SK-N-SH (cell line): ENCODE measurements at regions not wholly inside any gene's neighbourhood (a gene's known extent, or its start where the extent isn't known, plus 50 kb on each side); places are given as distances from the start of the nearest gene placed in this dataset.
A peak's percentile ranks its signal among the peaks of the same experiment; 100 is the strongest.

ENCODE experiments used
- CTCF ChIA-PET: fragments of 300-600, 350-600 bp; formaldehyde crosslinking; extraction: SDS; loops from one replicate; lab custom pipeline; 2021; lab: Yijun Ruan, JAX
- POLR2A ChIA-PET: fragments of 350-600 bp; sonication (Branson Sonifier 250); formaldehyde crosslinking; extraction: SDS; loops from one replicate; lab custom pipeline; 2020; ENCODE audit warnings: antibody characterized with exemption, inconsistent platforms; lab: Yijun Ruan, JAX
- DNase-seq: peaks from one replicate; pipeline ENCODE4 v3.0.0; 2012
- H2AFZ ChIP-seq: fragments of 200-600 bp; sonication (generic); 2 replicates; pipeline ENCODE4 v1.8.1; 2016; ENCODE audit warnings: antibody characterized with exemption, mild to moderate bottlenecking, low read depth
- H3F3A ChIP-seq: fragments of 200-600 bp; sonication (generic); replicated peaks from 2 replicates; pipeline ENCODE3; 2016; ENCODE audit warnings: antibody characterized with exemption, mild to moderate bottlenecking; ENCODE audit not compliant: insufficient read depth
- H3K27ac ChIP-seq, 2 experiments: fragments of 200-500 bp in 1 of 2; fragments of 200-600 bp in 1 of 2; sonication (Bioruptor generic) in 1 of 2; sonication (generic), shearing (Covaris generic) in 1 of 2; 2 replicates each; pipeline versions ENCODE4 v1.5.1 to v1.6.1; 2014 to 2016; ENCODE audit warnings: low read depth in 2 of 2, inconsistent platforms in 1 of 2, low read length in 1 of 2, mild to moderate bottlenecking in 1 of 2, mixed read lengths in 1 of 2
- H3K27me3 ChIP-seq: fragments of 200-600 bp; sonication (generic), shearing (Covaris generic); 2 replicates; pipeline ENCODE4 v1.6.1; 2016; ENCODE audit warnings: mixed run types; ENCODE audit not compliant: insufficient read depth
- H3K36me3 ChIP-seq, 2 experiments: fragments of 200-500 bp in 1 of 2; fragments of 200-600 bp in 1 of 2; sonication (Bioruptor generic) in 1 of 2; sonication (generic) in 1 of 2; replicated peaks in 1 of 2; 2 replicates each; pipeline versions ENCODE3 to v1.5.1; 2014 to 2016; ENCODE audit warnings: low read length in 1 of 2, mild to moderate bottlenecking in 1 of 2; ENCODE audit not compliant: insufficient read depth in 2 of 2, control insufficient read depth in 1 of 2
- H3K4me1 ChIP-seq, 2 experiments: fragments of 200-500 bp in 1 of 2; fragments of 200-600 bp in 1 of 2; sonication (Bioruptor generic) in 1 of 2; sonication (generic), shearing (Covaris generic) in 1 of 2; 2 replicates each; pipeline versions ENCODE4 v1.5.1 to v1.6.1; 2014 to 2016; ENCODE audit warnings: low read depth in 1 of 2, low read length in 1 of 2, mixed run types in 1 of 2; ENCODE audit not compliant: insufficient read depth in 2 of 2, control insufficient read depth in 1 of 2
- H3K4me2 ChIP-seq: fragments of 200-600 bp; sonication (generic), shearing (Covaris generic); 2 replicates; pipeline ENCODE4 v1.6.1; 2017; ENCODE audit warnings: mixed run types
- H3K4me3 ChIP-seq, 2 experiments: fragments of 200-500 bp in 1 of 2; fragments of 200-600 bp in 1 of 2; sonication (Bioruptor generic) in 1 of 2; sonication (generic), shearing (Covaris generic) in 1 of 2; 2 replicates each; pipeline versions ENCODE4 v1.5.1 to v1.8.1; 2014 to 2016; ENCODE audit warnings: low read depth in 2 of 2, inconsistent platforms in 1 of 2, low read length in 1 of 2, mild to moderate bottlenecking in 1 of 2, mixed read lengths in 1 of 2, moderate library complexity in 1 of 2
- H3K79me2 ChIP-seq: fragments of 200-600 bp; sonication (generic); 2 replicates; pipeline ENCODE4 v1.8.1; 2017; ENCODE audit warnings: mild to moderate bottlenecking; ENCODE audit not compliant: insufficient read depth
- H3K9ac ChIP-seq: fragments of 200-600 bp; sonication (generic); 2 replicates; pipeline ENCODE4 v1.6.1; 2017; ENCODE audit warnings: mixed run types
- H3K9me2 ChIP-seq: fragments of 200-600 bp; sonication (generic); 2 replicates; pipeline ENCODE4 v1.6.1; 2017; ENCODE audit warnings: mixed run types
- H3K9me3 ChIP-seq: fragments of 200-600 bp; sonication (generic); 2 replicates; pipeline ENCODE4 v1.6.1; 2017; ENCODE audit warnings: mixed run types, mild to moderate bottlenecking, moderate library complexity
- H4K20me1 ChIP-seq: fragments of 200-600 bp; sonication (generic); 2 replicates; pipeline ENCODE4 v1.6.1; 2017; ENCODE audit warnings: mild to moderate bottlenecking, mixed run types; ENCODE audit not compliant: insufficient read depth
- ELF1 ChIP-seq: IDR thresholded peaks from 2 replicates; pipeline ENCODE4 v1.4.0; 2012
- FOXM1 ChIP-seq: IDR thresholded peaks from 2 replicates; pipeline ENCODE4 v1.4.0; 2012; ENCODE audit warnings: low read depth, mild to moderate bottlenecking
- NRF1 ChIP-seq: IDR thresholded peaks from 2 replicates; pipeline ENCODE4 v1.6.1; 2012; ENCODE audit warnings: low read depth, mild to moderate bottlenecking, low read length
- POLR2AphosphoS5 ChIP-seq: IDR thresholded peaks from 2 replicates; pipeline ENCODE4 v1.6.1; 2012; ENCODE audit warnings: low read depth, low read length
- SIN3A ChIP-seq: IDR thresholded peaks from 2 replicates; pipeline ENCODE4 v1.6.1; 2012; ENCODE audit warnings: low read depth, mild to moderate bottlenecking, low read length, moderate library complexity, borderline replicate concordance
- TAF1 ChIP-seq: IDR thresholded peaks from 2 replicates; pipeline ENCODE4 v1.6.1; 2012; ENCODE audit warnings: low read depth, mild to moderate bottlenecking, low read length, moderate library complexity, borderline replicate concordance
- TCF12 ChIP-seq: IDR thresholded peaks from 2 replicates; pipeline ENCODE4 v1.4.0; 2012
- USF2 ChIP-seq: fragments of 150-350 bp; IDR thresholded peaks from 2 replicates; pipeline ENCODE4 v1.6.1; 2017; ENCODE audit warnings: antibody characterized with exemption, low read length, low read depth, borderline replicate concordance
- WGBS: methylation state at CpG from one replicate; pipeline ENCODE4 v1.1.6; 2017; ENCODE audit warnings: low lambda C conversion rate; 5-methylcytosine and 5-hydroxymethylcytosine counted together
- TF ChIP-seq, protein P1 (sequence below): IDR thresholded peaks from 2 replicates; pipeline ENCODE4 v1.6.1; 2012; ENCODE audit warnings: mild to moderate bottlenecking, low read depth, low read length, moderate library complexity
- TF ChIP-seq, protein P2 (sequence below): fragments of 150-350 bp; IDR thresholded peaks from 2 replicates; pipeline ENCODE4 v1.6.1; 2016; ENCODE audit warnings: mild to moderate bottlenecking, low read depth, low read length

- Histone ChIP-seq H3K9ac (no peak overlapping the region), H3K36me3 (no peaks in the 10 kb centered on the region), H4K20me1 (no peaks in the 10 kb centered on the region), H3K79me2 (no peaks in the 10 kb centered on the region), H3K4me2 (no peak overlapping the region), H3K9me3 (no peaks in the 10 kb centered on the region), H3K4me3 (no peak overlapping the region), H3K27me3 (no peaks in the 10 kb centered on the region), H3F3A (no peaks in the 10 kb centered on the region), H3K4me1 (no peaks in the 10 kb centered on the region; a peak in 1 of 4 replicates), H2AFZ (no peak overlapping the region), H3K27ac (no peak overlapping the region)
- POLR2A ChIA-PET = no interaction called here
- no peak for DNase-seq
- CTCF ChIA-PET = interaction anchor here (0.7 to 1.7 kb wide), 3 partner anchors 18 to 920 kb away, joined by 3 to 4 read pairs (median 3); no protein-coding TSS in a partner anchor
- TF ChIP-seq, protein P1, sequence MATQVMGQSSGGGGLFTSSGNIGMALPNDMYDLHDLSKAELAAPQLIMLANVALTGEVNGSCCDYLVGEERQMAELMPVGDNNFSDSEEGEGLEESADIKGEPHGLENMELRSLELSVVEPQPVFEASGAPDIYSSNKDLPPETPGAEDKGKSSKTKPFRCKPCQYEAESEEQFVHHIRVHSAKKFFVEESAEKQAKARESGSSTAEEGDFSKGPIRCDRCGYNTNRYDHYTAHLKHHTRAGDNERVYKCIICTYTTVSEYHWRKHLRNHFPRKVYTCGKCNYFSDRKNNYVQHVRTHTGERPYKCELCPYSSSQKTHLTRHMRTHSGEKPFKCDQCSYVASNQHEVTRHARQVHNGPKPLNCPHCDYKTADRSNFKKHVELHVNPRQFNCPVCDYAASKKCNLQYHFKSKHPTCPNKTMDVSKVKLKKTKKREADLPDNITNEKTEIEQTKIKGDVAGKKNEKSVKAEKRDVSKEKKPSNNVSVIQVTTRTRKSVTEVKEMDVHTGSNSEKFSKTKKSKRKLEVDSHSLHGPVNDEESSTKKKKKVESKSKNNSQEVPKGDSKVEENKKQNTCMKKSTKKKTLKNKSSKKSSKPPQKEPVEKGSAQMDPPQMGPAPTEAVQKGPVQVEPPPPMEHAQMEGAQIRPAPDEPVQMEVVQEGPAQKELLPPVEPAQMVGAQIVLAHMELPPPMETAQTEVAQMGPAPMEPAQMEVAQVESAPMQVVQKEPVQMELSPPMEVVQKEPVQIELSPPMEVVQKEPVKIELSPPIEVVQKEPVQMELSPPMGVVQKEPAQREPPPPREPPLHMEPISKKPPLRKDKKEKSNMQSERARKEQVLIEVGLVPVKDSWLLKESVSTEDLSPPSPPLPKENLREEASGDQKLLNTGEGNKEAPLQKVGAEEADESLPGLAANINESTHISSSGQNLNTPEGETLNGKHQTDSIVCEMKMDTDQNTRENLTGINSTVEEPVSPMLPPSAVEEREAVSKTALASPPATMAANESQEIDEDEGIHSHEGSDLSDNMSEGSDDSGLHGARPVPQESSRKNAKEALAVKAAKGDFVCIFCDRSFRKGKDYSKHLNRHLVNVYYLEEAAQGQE = peak; percentile 91
- TF ChIP-seq, protein P2, sequence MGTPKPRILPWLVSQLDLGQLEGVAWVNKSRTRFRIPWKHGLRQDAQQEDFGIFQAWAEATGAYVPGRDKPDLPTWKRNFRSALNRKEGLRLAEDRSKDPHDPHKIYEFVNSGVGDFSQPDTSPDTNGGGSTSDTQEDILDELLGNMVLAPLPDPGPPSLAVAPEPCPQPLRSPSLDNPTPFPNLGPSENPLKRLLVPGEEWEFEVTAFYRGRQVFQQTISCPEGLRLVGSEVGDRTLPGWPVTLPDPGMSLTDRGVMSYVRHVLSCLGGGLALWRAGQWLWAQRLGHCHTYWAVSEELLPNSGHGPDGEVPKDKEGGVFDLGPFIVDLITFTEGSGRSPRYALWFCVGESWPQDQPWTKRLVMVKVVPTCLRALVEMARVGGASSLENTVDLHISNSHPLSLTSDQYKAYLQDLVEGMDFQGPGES = no peak
- TF ChIP-seq, all 33 proteins: peak for 1
- no peaks in the 10 kb centered on the region for H3K9me2 ChIP-seq
- 60% methylated on average over 1 of the region's 1 CpG for WGBS
Observed at GRCh38 chr10:120688928-120689327, 162.2 kb upstream of the WDR11 start.

DNA sequence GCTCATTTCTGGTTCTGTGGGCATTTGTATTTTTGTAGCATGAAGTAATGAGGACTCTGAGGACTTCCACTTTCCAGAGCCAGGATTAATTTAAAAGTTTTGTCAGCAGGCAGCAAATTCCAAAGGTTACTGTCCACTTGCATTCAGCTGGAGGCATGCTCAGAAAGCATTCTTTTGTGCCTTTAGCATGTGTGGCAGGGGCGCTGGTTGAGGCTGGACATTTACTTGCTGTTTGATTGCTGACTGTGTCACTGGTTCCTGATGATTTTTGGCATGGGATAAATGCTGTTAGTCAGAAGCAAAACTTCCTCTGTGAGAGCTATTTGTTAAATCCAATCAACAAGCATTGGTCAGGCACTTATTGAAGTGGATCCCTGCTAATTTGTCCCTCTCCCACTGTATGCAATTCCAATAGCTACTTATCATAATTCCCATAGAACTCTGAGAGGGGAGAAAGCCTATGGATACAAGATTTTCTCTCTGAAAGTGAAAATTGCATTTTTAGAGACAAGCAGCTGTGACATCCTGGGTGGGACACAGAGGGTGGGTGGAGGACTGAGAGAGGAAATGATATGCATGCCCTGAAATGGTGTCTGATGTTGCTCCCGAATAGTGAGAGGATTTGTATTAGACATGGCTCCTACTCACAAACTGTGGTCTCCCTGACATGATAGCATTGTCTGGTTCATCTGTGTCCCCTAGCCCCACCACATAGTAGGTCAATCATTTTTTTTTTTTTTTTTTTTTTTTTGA, 161.2 kb upstream of the WDR11 start:
- H3K36me3 ChIP-seq = no peaks in the 10 kb centered on the region
- TF ChIP-seq NRF1 (no peak), TCF12 (no peak), USF2 (no peak), FOXM1 (no peak), SIN3A (no peak), ELF1 (no peak), POLR2AphosphoS5 (no peak), TAF1 (no peak)
- TF ChIP-seq, protein P2 = no peak
- TF ChIP-seq, protein P1 = no peak
- no peaks in the 10 kb centered on the region for H3K9me3 ChIP-seq
- no peaks in the 10 kb centered on the region for H3K79me2 ChIP-seq
- H4K20me1 ChIP-seq = no peaks in the 10 kb centered on the region
- H3K9ac ChIP-seq = no peak overlapping the region
- ChIA-PET POLR2A (no interaction called here), CTCF (interaction anchor here (1.4 kb wide), 1 partner anchor 266 kb away, joined by 3 read pairs; no protein-coding TSS in a partner anchor)
- H3F3A ChIP-seq = no peaks in the 10 kb centered on the region
- DNase-seq = no peak
- no peak overlapping the region for H3K27ac ChIP-seq
- H3K9me2 ChIP-seq = no peaks in the 10 kb centered on the region
- 73% methylated on average over 2 of the region's 2 CpGs for WGBS
- H3K27me3 ChIP-seq = no peaks in the 10 kb centered on the region
- H3K4me1 ChIP-seq = no peaks in the 10 kb centered on the region; a peak in 1 of 4 replicates
- H3K4me2 ChIP-seq = no peak overlapping the region
- H2AFZ ChIP-seq = no peak overlapping the region
- H3K4me3 ChIP-seq = no peak overlapping the region
